C4-2B (cell line): ENCODE measurements at regions not wholly inside any gene's neighbourhood (a gene's known extent, or its start where the extent isn't known, plus 50 kb on each side); places are given as distances from the start of the nearest gene placed in this dataset.

ENCODE experiments used
- CTCF ChIP-seq: fragments of 450-650 bp; conservative IDR thresholded peaks from 2 replicates; pipeline ENCODE4 v1.5.1; 2017; ENCODE audit warnings: mild to moderate bottlenecking
- ZFX ChIP-seq: fragments of 450-650 bp; IDR thresholded peaks from 2 replicates; pipeline ENCODE4 v1.6.1; 2017

- TF ChIP-seq CTCF (no peak), ZFX (no peak)
Measured at GRCh38 chr4:144371485-144371884, 231.0 kb upstream of the GYPA start.
